ENCODE measurements at regions not wholly inside any gene's neighbourhood (a gene's known extent, or its start where the extent isn't known, plus 50 kb on each side); places are given as distances from the start of the nearest gene placed in this dataset.

- in situ Hi-C loops (cut with MboI; ENCODE audit: low sequenced_read_pairs), result no loop called here
Observed at GRCh38 chr13:106183410-106184065, 351.9 kb downstream of the EFNB2 start.

GRCh38 chr13:106182404-106182803, 353.1 kb downstream of the EFNB2 start:
- in situ Hi-C loops (cut with MboI; ENCODE audit: low sequenced_read_pairs), result no loop called here

- in situ Hi-C loops (cut with MboI; ENCODE audit: low sequenced_read_pairs), result no loop called here
Observed at GRCh38 chr13:106178816-106179215, 356.6 kb downstream of the EFNB2 start.

GRCh38 chr13:106177146-106177545, 358.3 kb downstream of the EFNB2 start:
- in situ Hi-C loops (cut with MboI; ENCODE audit: low sequenced_read_pairs), result no loop called here

- in situ Hi-C loops (cut with MboI; ENCODE audit: low sequenced_read_pairs), result no loop called here
Observed at GRCh38 chr13:106176117-106176516, 359.3 kb downstream of the EFNB2 start.

- in situ Hi-C loops (cut with MboI; ENCODE audit: low sequenced_read_pairs), result no loop called here
Observed at GRCh38 chr13:106173891-106174610, 361.4 kb downstream of the EFNB2 start.

GRCh38 chr13:106173346-106173745, 362.1 kb downstream of the EFNB2 start:
- in situ Hi-C loops (cut with MboI; ENCODE audit: low sequenced_read_pairs), result no loop called here

- in situ Hi-C loops (cut with MboI; ENCODE audit: low sequenced_read_pairs), result no loop called here
Observed at GRCh38 chr13:106172176-106172905, 363.1 kb downstream of the EFNB2 start.

GRCh38 chr13:106163426-106163825, 372.0 kb downstream of the EFNB2 start:
- in situ Hi-C loops (cut with MboI; ENCODE audit: low sequenced_read_pairs), result no loop called here

GRCh38 chr13:106161146-106161545, 374.3 kb downstream of the EFNB2 start:
- in situ Hi-C loops (cut with MboI; ENCODE audit: low sequenced_read_pairs), result no loop called here

- in situ Hi-C loops (cut with MboI; ENCODE audit: low sequenced_read_pairs), result no loop called here
Observed at GRCh38 chr13:106159295-106160195, 375.9 kb downstream of the EFNB2 start.

- in situ Hi-C loops (cut with MboI; ENCODE audit: low sequenced_read_pairs), result no loop called here
Observed at GRCh38 chr13:106156468-106156867, 379.0 kb downstream of the EFNB2 start.

GRCh38 chr13:106155411-106155810, 380.1 kb downstream of the EFNB2 start:
- in situ Hi-C loops (cut with MboI; ENCODE audit: low sequenced_read_pairs), result no loop called here

- in situ Hi-C loops (cut with MboI; ENCODE audit: low sequenced_read_pairs), result no loop called here
Observed at GRCh38 chr13:106153876-106154275, 381.6 kb downstream of the EFNB2 start.

- in situ Hi-C loops (cut with MboI; ENCODE audit: low sequenced_read_pairs), result no loop called here
Observed at GRCh38 chr13:106153041-106153440, 382.4 kb downstream of the EFNB2 start.

- in situ Hi-C loops (cut with MboI; ENCODE audit: low sequenced_read_pairs), result no loop called here
Observed at GRCh38 chr13:106152047-106152446, 383.4 kb downstream of the EFNB2 start.

- in situ Hi-C loops (cut with MboI; ENCODE audit: low sequenced_read_pairs), result no loop called here
Observed at GRCh38 chr13:106151056-106151699, 384.3 kb downstream of the EFNB2 start.

GRCh38 chr13:106145997-106146864, 389.2 kb downstream of the EFNB2 start:
- in situ Hi-C loops (cut with MboI; ENCODE audit: low sequenced_read_pairs), result no loop called here

GRCh38 chr13:106145070-106145469, 390.4 kb downstream of the EFNB2 start:
- in situ Hi-C loops (cut with MboI; ENCODE audit: low sequenced_read_pairs), result no loop called here

Data from HL-60/S4 (cell line).